GM18511 (cell line): ENCODE measurements at regions not wholly inside any gene's neighbourhood (a gene's known extent, or its start where the extent isn't known, plus 50 kb on each side); places are given as distances from the start of the nearest gene placed in this dataset.

Experiments
- ATAC-seq: cut with Tn5 transposase; IDR thresholded peaks from one replicate; pipeline ENCODE4 v1.9.1; 2021; ENCODE audit warnings: mild to moderate bottlenecking, moderate library complexity; ENCODE audit not compliant: unreplicated experiment

DNA sequence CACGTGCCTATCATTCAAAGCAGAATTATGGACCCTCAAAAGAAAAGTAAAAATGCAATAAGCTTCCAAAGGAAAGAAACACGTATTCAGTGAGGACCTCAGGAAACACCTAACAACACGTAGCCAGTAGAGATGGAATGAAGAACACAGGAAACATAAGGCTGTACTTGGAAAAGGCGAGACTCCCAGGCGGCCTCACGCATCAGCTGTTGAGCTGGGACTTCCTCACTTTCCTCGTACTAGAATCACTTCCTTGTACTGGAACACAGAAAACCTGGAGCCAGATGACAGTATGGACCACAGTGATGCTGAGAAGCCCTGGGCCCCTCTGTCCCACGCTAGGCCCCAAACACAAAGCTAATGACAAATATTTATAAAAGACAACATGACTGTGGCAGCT lies 94.4 kb upstream of the BACE2 start:
- ATAC-seq: no peak

DNA sequence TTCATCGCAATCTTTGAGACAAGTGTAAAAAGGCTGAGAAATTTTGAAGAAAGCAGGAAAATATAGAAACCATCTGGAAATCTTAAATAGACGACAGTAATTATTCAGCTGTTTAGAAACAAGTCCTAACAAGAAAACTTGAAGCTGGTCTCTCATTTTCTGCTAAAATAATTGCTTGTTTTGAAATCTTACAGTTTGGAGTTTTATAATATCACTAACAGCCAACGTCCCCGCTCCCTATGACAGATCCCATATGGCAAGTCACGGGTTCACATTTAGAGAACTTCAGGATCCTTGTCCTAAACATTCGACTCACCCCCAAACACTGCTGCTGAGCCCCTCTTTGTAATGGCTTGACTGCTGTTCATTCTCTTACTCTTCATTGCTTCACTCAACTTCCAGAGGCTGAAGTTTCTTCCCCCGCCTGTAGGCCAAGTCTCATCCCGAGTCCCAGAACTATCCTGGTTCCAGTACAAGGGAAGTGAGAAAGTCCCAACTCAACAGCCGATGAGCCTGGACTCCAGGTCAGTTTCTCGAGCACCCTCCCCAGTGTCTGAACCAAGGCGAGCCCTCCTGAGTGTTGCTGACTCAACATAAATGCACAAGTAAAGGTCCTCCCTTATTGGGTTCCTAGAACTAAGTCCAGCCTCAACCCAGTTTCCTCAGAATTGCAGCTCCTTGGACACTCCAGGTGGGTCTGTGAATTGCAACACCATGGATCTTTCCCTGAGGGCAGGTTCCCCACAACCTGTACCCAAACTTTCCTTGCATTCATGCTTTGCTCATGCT lies 93.4 kb upstream of the BACE2 start:
- ATAC-seq: no peak

DNA sequence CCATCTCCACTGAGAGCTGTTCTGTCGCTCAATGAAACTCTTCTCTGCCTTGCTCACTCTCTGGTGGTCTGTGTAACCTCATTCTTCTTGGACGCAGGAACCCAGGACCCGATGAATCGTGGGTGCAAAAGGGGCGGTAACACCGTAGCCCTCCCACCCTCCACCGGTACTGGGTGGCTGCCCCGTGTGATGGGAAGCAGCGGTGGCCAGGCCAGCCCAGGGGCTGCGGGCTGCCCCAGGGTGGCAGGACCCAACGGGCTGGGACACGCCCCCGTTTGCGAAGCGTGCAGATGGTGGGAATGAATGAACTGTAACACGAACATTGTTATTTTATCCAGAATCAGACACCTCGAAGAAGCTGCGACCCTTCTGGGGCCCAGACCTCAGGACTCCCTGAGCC lies 92.3 kb upstream of the BACE2 start:
- no peak for ATAC-seq

DNA sequence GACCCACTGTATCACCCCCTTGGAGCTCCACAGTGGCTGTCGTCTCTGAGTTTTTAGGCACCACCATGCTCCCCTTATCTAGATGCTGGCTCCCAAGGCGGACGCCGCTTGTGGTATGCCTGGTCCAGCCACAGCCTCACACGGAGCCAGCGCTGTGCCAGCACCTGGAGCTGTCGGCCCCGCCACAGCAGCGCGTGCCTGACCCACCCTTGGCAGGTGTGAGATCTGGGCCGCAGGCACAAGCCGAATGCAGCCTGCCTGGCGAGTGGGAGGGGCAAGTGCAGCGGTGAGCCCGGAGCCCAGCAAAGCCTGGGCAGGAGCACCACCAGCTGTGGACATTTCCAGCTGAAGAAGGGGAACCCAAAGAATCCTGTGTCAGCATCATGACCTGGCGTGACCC lies 91.9 kb upstream of the BACE2 start:
- ATAC-seq: no peak

DNA sequence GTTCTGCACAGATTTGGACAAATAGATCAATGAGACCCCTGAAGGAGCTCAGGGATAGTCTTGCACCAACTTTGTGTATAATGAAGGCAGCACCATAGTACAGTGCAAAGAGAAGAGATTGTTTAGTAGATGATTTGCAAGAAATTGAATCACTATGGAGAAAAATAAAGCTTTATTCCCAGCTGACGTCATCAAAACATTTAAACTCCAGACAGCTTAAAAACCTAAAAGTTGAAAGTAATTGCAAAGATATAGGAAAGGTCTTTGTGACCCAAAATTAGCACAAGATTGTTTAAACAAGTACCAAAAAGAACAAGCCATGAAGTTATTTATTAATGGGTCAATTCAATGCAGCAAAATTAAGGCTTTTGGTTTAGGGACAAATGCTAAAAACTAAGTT lies 88.8 kb upstream of the BACE2 start:
- ATAC-seq: no peak

DNA sequence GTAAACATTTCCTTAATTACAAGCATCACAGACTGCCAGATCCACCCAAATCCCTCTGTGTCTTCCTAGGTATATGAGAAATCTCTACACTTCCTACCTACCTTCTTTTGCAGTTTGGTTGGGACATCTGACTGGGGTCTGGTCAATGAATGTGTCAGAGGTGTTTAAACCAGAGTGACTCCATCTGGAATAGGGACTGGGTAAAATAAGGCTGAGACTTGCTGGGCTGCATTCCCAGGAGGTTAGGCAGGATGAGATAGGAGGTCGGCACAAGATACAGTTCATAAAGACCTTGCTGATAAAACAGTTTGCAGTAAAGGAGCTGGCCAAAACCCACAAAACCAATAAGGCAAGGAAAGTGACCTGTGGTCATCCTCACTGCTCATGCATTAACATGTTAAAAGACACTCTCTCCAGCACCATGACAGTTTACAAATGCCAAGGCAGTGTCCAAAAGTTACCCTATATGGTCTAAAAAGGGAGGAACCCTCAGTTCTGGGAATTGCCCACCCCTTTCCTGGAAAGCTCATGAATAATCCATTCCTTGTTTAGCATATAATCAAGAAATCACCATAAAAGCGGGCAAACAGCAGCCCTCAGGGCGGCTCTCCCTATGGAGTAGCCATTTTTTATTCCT lies 87.4 kb upstream of the BACE2 start:
- no peak for ATAC-seq

DNA sequence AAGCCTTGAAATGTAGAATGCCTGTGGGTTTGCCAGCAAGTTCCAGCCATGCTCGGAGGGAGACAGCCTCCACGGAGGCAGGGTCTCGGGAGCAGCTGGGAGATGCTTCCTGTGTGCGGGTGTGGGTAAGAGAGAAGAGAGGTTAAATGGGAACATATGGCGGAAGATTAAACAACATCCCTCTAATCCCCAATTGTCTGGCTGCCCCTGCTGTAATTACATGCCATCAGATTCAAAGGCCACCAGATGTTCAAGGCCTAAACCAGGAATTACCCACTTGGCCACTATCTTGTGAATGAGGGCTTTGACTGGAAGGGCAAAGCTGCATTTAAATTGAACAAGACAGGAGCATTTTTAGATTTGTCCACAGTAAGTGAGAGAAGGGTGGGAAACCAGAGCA lies 81.4 kb upstream of the BACE2 start:
- no peak for ATAC-seq

DNA sequence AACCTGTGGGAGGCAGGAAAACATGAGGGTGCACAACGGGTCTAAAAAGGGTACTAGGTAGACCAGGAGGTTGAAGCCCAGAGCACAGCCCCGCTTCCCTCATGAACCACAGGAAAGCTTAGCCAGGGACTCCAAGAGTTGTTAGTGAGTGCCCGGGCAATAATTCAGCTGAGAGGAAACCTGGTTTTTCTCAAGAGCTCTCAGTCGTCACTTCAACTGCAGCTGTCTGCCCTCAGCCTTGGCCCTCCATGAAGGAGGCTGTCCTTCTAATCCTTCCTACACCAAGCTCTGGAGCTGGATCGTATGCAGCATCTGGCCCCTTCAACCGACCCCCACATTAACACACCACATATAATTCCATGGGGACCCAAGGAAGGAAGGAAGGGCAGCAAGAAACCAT lies 77.0 kb upstream of the BACE2 start:
- ATAC-seq: no peak

DNA sequence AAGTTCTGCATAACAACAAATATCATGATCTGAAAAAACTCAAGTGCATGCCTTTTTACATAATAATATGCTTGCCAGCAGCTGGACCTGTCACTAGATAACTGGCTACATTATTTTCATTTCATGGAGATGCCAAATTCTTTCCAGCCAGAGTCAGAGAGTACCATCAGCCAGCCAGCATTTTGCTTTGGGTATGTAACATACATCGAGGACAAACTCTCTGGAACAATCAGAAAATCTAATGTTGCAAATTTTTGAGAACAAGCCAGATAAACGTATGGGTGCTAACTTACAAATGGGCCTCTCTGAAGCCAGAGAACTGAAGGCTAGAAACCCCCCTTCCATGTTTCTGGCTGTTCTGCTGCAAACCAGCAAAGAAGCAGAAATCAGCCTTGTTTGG lies 76.3 kb upstream of the BACE2 start:
- no peak for ATAC-seq

DNA sequence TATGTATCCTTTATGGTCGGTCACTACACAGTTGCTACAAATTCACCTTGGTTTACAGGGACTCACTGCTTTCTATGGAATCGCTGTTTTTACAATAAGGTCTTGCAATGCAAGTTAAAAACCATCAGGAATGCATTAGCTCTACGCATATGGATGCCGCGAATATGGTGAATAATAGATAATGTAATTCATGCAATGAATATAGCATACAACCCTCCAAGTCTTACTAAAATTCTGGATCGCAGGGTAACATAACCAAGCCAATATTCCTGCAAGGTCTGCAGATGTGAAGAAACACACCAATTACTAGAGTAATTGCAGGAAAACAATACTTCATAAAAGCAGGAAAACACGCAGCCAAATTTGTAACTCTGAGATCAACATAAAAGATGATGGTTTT lies 75.6 kb upstream of the BACE2 start:
- no peak for ATAC-seq

DNA sequence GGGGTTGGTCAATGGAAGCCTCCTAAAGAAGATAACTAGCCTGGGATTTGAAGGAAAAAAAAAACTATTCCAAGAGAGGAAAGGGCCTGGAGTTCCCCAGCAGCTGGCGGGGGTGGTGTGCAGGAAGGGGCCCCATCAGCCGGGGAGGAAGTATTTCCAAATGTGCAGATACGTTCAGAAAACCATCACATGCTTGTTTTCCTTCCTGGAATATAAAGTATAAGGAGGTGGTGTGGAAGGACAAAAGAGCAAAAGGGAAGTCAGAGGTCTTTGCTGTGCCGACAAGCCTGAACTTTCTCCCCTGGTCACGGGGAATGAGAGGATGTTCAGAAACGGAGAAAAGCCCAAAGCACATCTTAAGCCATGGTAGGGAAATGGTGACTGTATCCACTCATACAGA lies 72.0 kb upstream of the BACE2 start:
- ATAC-seq: no peak

DNA sequence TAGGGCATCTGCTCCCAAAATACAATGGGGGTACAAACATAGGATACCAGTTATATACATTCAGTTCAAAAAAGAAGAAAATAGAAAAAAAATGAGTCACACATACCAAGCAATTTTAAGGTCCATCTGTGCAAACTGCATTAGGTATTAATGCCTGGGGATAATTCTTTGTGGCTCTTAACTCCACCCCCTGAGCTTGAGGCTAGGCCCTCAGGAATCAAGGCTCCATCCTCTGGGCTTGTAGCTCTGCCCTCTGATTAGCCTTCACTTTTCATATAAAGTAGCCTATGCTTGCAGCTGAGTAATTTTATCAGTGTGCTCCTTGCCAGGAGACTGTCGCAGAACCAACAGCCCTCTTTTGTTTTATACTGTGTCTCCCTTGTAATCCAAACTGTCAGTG lies 69.9 kb upstream of the BACE2 start:
- ATAC-seq: no peak

DNA sequence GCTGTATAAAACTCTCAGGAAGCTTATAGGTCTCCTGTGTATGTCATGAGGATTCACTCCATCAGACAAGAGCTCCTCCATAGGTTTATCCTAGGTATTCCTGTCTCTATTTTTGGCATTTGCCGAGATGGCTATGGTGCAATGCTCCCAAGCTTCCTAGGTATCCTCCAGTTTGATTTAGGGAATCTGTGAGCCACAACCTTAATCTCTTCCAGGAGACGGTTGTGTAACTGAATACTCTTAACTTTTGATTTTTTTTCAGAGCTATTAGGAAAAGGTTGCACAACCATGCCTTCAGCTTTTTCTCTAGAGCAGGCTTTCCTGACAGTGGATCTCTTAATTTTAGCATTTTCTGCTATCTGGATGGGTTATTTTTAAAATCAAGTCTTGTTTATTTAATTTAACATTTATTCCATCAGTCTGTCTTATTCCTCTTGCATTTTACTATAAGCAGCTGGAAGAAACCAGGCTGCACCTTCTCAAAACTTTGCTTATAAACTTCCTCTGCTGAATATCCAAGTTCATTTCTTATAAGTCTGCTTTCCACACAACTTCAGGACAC lies 69.4 kb upstream of the BACE2 start:
- ATAC-seq: no peak

DNA sequence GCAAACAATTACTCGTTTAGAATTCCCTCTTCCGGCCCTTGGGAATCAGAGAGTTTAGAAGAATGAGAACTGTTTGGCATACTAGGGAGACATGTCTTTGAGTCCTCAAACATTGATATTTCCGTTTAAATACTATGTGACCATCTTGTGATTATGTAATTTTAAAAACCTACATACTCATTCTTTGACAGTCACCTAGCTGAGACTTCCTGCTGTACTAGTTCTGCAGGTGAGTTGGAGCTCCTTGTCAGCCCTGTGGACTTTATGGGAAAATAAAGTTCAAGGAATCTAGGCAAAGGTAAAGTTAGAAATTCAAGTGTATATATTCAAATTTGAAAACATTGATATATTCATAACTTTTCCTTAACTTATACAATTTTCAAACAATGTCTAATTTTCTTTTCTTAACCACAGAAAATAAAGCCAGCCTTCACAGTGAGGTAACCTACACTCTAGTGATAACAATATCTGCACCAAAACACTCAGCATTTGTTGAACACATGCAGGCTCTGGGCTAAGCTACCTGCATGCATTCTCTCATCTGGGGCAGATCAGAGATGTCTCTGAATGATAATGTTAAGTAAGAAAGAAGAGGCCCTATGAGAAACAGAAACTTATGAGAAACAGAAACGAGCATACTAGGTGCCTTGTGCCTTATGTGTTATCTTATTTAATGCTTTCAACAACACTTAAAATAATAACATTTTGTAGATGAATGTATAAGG lies 67.0 kb upstream of the BACE2 start:
- ATAC-seq: no peak

DNA sequence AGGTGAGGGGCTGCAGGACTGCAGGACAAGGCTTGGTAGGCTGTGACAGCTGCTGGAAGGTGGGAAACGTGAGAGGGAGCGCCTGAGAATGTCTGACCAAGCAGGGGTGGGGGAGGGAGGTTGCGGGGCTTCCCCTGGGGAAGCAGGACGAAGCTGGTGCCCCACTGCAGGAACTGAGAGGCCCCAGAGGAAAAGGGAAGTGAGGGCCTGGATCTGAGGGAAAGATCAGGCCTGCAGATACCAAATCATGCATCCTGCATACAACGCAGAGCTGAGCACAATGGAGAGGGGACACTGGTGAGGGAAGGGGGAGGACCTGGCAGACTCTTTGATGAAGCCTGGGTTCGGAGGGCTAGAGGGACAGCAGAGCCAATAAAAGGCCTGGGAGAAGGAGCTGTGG lies 65.7 kb upstream of the BACE2 start:
- ATAC-seq: no peak

DNA sequence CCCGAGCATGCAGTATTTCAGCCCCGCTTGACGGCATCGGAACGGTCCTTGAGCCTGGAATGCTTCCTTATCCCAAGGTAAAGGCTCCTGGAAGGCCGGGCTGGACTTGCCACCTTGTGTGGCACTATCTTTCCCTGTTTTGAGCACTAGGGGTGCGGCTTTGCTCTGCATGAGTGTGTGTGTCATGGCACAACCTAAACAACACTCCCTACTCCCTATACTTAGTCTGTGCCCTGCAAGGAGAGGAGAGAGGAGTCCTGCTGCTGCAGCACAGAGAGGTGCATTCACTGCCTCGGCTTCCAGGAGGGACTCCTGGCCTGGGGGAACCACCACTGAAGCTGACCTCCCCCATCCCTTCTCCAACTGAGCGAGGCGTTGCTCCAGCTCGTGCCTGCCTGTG lies 60.4 kb upstream of the BACE2 start:
- no peak for ATAC-seq

DNA sequence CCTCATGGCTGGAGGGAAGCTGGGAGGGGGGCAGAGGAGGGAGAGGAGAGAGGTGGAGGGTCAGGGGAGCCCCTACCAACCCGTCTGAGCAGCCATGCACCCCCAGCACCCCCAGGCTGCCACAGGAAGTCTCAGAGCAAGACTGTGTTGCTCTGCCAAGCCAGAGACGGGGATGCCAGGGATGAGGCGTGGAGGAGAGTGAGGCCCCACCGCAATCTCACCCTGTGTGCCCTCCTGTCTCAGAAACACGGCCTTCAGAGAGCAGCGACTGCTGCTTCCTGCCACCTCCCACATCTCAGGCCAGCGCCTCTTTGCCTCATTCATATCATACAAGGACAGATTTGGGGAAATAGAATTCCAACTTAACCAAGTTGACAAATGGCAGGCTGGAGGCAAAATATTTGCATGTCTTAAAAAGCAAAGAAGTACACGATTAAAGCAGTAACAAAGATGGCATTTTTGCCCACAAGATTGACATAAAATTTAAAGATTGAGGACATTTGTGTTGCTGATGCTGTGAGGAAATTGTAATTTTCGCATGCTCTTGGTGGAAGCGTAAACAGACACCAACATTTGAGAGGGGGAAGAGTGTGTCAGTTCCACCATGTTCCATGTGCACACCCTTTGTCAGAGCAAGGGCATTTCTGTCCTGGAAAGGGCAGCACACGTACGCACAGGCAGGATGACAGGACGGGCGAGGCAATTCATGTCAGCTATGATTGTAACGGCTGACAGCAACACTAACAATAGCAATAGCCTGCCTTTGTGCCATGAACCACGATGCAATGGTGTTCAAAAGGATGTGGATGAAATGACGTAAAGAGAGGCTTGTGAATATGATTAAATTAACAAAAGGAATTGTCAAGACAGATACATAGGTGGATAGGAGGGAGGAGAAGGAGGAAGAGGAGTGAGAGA lies 59.0 kb upstream of the BACE2 start:
- ATAC-seq: no peak

DNA sequence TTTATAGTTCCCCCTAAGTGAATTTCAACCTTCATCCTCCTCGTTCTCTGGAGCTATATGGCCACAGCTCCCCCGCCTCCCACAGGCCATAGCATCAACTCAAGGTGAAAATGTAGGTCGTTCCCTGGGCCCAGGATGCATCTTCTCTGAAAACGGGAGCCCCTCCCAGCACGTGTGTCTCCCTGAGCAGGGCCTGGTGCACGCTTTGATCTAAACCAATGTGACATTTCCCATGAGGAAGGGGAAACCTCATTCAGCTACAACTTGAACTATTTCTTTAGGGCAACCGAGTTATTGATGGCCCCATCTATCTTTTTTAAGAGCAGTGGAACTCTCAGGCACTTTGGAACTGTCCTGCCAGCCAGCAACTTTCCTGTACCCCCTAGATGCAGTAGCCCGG lies 57.8 kb upstream of the BACE2 start:
- no peak for ATAC-seq

DNA sequence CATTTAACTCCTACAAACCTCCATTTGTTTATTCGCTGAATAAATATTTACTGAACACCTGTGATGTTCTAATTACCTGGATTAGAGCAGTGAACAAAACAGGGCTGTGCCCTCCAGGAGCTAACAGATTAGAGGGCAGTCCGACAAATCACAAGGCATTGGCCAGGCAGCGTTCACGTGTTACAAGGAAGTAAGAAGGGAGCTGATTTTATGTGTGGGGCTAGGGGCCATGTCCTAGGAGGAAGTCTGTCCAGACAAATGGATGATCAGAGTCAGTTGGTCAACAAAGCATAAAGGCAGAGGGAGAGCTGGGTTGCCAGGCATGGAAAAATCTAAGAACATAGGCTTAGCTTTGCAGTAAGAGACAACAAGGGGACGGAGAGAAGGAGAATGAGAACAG lies 57.3 kb upstream of the BACE2 start:
- ATAC-seq: no peak

DNA sequence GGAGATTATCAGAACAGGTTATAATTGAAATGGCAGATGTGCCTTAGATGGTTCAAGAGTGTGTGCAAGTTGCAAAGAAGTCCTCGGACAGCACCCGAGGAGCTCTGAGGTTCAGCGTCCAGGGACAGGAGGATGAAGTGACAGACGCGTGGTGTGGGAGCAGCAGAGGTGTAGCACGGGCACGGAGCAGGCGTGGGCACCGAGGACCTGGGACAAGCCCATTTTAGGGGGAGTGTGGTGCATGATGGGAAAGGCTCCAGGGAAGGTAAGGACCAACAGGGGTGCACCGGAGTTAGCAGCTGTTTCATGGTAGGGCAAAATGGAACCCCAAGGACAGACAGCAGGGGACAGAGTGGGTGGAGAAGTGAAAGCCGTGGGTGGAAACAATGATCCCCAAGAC lies 56.3 kb upstream of the BACE2 start:
- no peak for ATAC-seq
